IPS-15b (cell line): ENCODE measurements at regions not wholly inside any gene's neighbourhood (a gene's known extent, or its start where the extent isn't known, plus 50 kb on each side); places are given as distances from the start of the nearest gene placed in this dataset.

Source experiments
- H3K27me3 ChIP-seq: one replicate; pipeline ENCODE4 v1.6.1; 2013; ENCODE audit warnings: low read length; ENCODE audit not compliant: control insufficient read depth, insufficient read depth
- H3K36me3 ChIP-seq: one replicate; pipeline ENCODE4 v1.6.1; 2013; ENCODE audit warnings: low read length; ENCODE audit not compliant: control insufficient read depth, insufficient read depth
- H3K4me1 ChIP-seq: one replicate; pipeline ENCODE4 v1.6.1; 2013; ENCODE audit warnings: mild to moderate bottlenecking, low read length; ENCODE audit not compliant: control insufficient read depth, insufficient read depth
- H3K4me3 ChIP-seq: one replicate; pipeline ENCODE4 v1.5.1; 2013; ENCODE audit warnings: low read depth, low read length
- H3K9ac ChIP-seq: one replicate; pipeline ENCODE4 v1.6.1; 2013; ENCODE audit warnings: low read depth, mild to moderate bottlenecking, low read length
- H3K9me3 ChIP-seq: one replicate; pipeline ENCODE4 v1.6.1; 2013; ENCODE audit warnings: mild to moderate bottlenecking, low read length; ENCODE audit not compliant: control insufficient read depth, insufficient read depth

GRCh38 chr3:29152379-29152778 lies 128.5 kb upstream of the RBMS3 start:
- Histone ChIP-seq H3K9ac (no peak overlapping the region), H3K4me1 (peaks cover 11% of the 10 kb centered on the region), H3K36me3 (no peaks in the 10 kb centered on the region), H3K27me3 (no peaks in the 10 kb centered on the region), H3K4me3 (no peak overlapping the region), H3K9me3 (no peaks in the 10 kb centered on the region)

DNA sequence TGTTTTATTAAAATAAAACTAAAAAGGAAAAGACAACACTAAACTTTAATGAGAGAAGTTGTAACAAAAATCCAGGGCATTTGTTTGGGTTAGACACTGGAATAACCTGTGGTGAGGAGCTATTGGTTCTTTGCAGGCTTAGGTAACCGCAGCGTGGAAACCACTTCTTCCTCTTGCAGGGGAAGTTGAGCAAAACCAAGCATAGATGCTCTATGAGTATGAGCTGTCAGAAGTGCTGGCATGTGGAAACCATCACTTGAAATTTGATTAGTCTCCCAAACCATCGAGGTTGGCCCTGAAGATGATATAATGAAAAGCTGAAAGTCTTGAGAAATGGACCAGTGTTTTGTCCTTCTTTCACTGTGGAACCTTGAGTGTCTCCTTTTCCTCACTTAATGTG lies 127.1 kb upstream of the RBMS3 start:
- Histone ChIP-seq H3K27me3 (no peaks in the 10 kb centered on the region), H3K9me3 (no peaks in the 10 kb centered on the region), H3K4me1 (peaks cover 11% of the 10 kb centered on the region)

DNA sequence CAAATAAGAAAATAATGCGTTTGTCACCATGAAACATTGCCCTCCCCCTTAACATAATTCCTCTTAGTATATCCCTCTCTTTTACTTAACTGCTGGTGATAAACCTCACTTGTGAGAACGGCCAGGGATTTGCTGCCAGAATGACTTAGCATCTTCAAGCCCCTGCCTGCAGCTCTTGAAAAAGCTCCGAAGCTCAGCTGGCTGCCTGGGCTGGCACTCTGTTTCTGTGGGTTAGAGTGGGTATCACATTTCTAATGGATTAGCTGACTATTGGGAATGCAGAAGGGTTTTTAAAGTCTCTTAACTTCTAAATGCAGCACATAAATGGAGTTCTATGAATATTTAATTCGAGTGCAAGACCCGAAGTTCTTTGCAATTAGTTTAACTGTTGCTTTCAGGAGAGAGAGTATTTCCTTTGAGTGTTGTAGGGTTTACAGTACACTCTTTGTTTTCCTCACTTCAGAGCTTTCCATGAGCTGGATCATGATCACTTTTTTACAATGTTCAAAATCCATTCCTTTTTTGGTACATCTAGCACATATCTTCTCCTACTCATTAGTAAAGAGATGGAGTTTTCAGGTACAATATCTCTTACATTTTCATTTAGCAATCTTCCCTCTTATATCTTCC lies 124.7 kb upstream of the RBMS3 start:
- no peaks in the 10 kb centered on the region for H3K27me3 ChIP-seq
- no peaks in the 10 kb centered on the region for H3K36me3 ChIP-seq
- H3K4me1 ChIP-seq, result peaks cover 11% of the 10 kb centered on the region
- no peaks in the 10 kb centered on the region for H3K9me3 ChIP-seq
- no peak overlapping the region for H3K9ac ChIP-seq
- no peak overlapping the region for H3K4me3 ChIP-seq

More for the DNA sequence above, 127.1 kb upstream of the RBMS3 start:
- Histone ChIP-seq H3K36me3 (no peaks in the 10 kb centered on the region), H3K4me3 (no peak overlapping the region), H3K9ac (no peak overlapping the region)

GRCh38 chr3:29164825-29165224 lies 116.0 kb upstream of the RBMS3 start:
- H3K4me1 ChIP-seq, result peaks cover 3% of the 10 kb centered on the region
- no peaks in the 10 kb centered on the region for H3K27me3 ChIP-seq
- H3K4me3 ChIP-seq, result no peak overlapping the region
- no peak overlapping the region for H3K9ac ChIP-seq
- H3K9me3 ChIP-seq, result no peaks in the 10 kb centered on the region
- no peaks in the 10 kb centered on the region for H3K36me3 ChIP-seq

DNA sequence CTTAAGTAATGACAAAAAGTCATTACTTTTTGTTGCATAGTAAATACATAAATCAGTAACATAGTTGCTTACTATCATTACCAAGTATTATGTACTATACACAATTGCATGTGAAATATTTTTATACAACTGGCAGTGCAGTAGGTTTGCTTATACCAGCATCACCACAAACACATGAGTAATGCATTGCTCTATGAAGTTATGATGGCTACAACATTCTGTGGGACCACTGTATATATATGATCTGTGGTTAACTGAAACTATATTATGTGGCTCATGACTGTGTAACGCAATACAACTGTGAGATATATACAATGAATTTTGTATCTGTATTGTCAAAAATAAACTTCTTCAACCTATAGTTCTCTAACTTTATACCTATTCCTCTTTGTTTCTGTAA lies 113.7 kb upstream of the RBMS3 start:
- Histone ChIP-seq H3K36me3 (no peaks in the 10 kb centered on the region), H3K27me3 (no peaks in the 10 kb centered on the region), H3K4me3 (no peak overlapping the region), H3K9me3 (no peaks in the 10 kb centered on the region), H3K4me1 (peaks cover 3% of the 10 kb centered on the region), H3K9ac (no peak overlapping the region)

DNA sequence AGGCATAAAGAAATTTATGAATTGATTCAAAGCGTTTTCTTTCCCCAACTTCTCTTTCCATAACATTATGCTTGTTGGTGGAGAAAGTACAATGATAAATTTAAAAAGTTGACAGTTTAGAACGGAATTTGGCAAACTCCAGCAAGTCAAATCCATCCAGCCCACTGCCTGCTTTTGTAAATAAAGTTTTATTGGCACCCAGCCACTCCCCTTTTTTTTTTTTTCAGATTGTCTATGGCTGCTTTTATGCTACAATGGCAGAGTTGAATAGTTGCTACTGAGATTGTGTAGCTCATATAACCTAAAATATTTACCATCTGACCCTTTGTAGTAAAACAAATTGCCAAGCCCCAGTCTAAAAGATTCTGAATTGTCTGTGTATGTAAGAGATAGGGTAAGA lies 112.8 kb upstream of the RBMS3 start:
- no peaks in the 10 kb centered on the region for H3K36me3 ChIP-seq
- H3K9me3 ChIP-seq, result no peaks in the 10 kb centered on the region
- no peak overlapping the region for H3K9ac ChIP-seq
- H3K4me1 ChIP-seq, result peaks cover 3% of the 10 kb centered on the region
- no peak overlapping the region for H3K4me3 ChIP-seq
- no peaks in the 10 kb centered on the region for H3K27me3 ChIP-seq

DNA sequence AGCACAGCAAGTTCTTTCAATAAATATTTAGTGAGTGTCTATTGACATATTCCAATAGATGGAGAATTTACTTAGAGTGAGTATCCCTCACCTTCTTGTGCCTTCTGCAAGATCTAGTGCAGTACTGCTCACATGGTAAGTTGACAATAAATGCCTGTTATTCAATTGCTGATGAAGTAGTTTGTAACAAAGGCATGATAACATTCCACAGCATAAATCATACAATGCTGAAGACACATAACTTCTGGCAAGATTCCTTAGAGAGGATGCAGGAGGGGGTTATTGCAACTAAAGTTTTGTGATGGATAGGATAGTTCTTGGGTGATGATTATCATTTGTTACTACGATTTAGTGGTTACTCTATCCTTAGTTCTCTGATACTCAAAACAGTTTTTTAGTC lies 112.2 kb upstream of the RBMS3 start:
- Histone ChIP-seq H3K4me3 (no peak overlapping the region), H3K36me3 (no peaks in the 10 kb centered on the region), H3K9me3 (no peaks in the 10 kb centered on the region), H3K27me3 (no peaks in the 10 kb centered on the region), H3K9ac (no peak overlapping the region), H3K4me1 (peaks cover 3% of the 10 kb centered on the region)

DNA sequence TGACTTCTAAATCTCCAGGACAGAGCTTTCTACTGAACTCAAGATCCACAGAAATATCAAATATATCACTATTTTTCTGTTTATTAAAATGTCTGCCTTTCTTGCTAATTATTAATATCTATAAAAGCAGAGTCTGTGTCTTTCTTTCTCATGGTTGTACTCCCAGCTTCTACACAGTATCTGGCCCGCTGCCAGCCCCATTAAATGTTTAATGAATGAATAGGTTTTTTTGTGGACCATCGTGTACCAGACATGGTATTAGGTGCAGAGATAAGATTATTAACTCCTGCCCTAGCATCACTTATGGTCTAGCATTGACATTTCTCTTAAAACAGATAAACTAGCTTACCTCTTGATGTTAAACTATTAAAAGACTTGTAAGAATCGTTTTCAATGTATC lies 111.4 kb upstream of the RBMS3 start:
- no peaks in the 10 kb centered on the region for H3K27me3 ChIP-seq
- H3K4me3 ChIP-seq, result no peak overlapping the region
- H3K4me1 ChIP-seq, result peaks cover 3% of the 10 kb centered on the region
- no peak overlapping the region for H3K9ac ChIP-seq
- H3K9me3 ChIP-seq, result no peaks in the 10 kb centered on the region
- H3K36me3 ChIP-seq, result no peaks in the 10 kb centered on the region

GRCh38 chr3:29171043-29171990 lies 109.6 kb upstream of the RBMS3 start:
- Histone ChIP-seq H3K27me3 (no peaks in the 10 kb centered on the region), H3K36me3 (no peaks in the 10 kb centered on the region), H3K9ac (no peak overlapping the region), H3K4me3 (no peak overlapping the region), H3K4me1 (peaks cover 11% of the 10 kb centered on the region), H3K9me3 (no peaks in the 10 kb centered on the region)

DNA sequence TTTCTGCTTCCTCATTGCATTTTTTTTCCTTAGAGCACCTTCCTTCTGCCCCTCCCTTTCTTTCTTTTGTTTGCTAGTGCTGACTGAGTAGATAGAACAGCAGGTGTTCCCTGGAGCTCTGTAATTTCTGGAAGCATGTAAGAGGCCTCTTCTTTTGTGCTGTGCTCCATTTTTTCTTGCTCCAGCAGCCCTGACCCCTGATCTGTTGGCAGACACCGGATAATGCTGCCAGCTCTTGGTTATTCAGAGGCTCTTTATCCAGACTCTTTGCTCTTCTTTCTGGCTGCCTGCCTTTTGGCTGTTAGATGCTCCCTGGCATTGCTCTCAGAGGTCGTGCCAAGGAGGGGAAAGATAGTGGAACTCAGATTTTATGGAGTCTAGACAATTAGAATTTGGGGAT lies 104.4 kb upstream of the RBMS3 start:
- Histone ChIP-seq H3K4me3 (no peak overlapping the region), H3K36me3 (no peaks in the 10 kb centered on the region), H3K9ac (no peak overlapping the region)

GRCh38 chr3:29178809-29179793 lies 101.8 kb upstream of the RBMS3 start:
- H3K9ac ChIP-seq, result no peak overlapping the region
- H3K27me3 ChIP-seq, result no peaks in the 10 kb centered on the region
- H3K4me3 ChIP-seq, result no peak overlapping the region
- H3K9me3 ChIP-seq, result no peaks in the 10 kb centered on the region
- no peaks in the 10 kb centered on the region for H3K36me3 ChIP-seq
- H3K4me1 ChIP-seq, result peaks cover 9% of the 10 kb centered on the region

More for the DNA sequence above, 104.4 kb upstream of the RBMS3 start:
- H3K4me1 ChIP-seq, result peaks cover 9% of the 10 kb centered on the region
- no peaks in the 10 kb centered on the region for H3K27me3 ChIP-seq
- H3K9me3 ChIP-seq, result no peaks in the 10 kb centered on the region
